ENCODE measurements at regions not wholly inside any gene's neighbourhood (a gene's known extent, or its start where the extent isn't known, plus 50 kb on each side); places are given as distances from the start of the nearest gene placed in this dataset.

- no peak for DNase-seq (ENCODE audit: low read depth in 2 of 2)
Observed at GRCh38 chr5:135235551-135236227, 163.3 kb downstream of the MACROH2A1 start.

- DNase-seq (ENCODE audit: low read depth in 2 of 2) = no peak
Observed at GRCh38 chr5:135234666-135235401, 164.2 kb downstream of the MACROH2A1 start.

GRCh38 chr5:135234242-135234641 lies 164.8 kb downstream of the MACROH2A1 start:
- no peak for DNase-seq (ENCODE audit: low read depth in 2 of 2)

GRCh38 chr5:135233477-135233876 lies 165.6 kb downstream of the MACROH2A1 start:
- no peak for DNase-seq (ENCODE audit: low read depth in 2 of 2)

GRCh38 chr5:135232958-135233357 lies 166.1 kb downstream of the MACROH2A1 start:
- no peak for DNase-seq (ENCODE audit: low read depth in 2 of 2)

GRCh38 chr5:135231289-135231688 lies 167.7 kb downstream of the MACROH2A1 start:
- no peak for DNase-seq (ENCODE audit: low read depth in 2 of 2)

- no peak for DNase-seq (ENCODE audit: low read depth in 2 of 2)
Observed at GRCh38 chr5:135230251-135230925, 168.6 kb downstream of the MACROH2A1 start.

- no peak for DNase-seq (ENCODE audit: low read depth in 2 of 2)
Observed at GRCh38 chr5:135229679-135230132, 169.3 kb downstream of the MACROH2A1 start.

- no peak for DNase-seq (ENCODE audit: low read depth in 2 of 2)
Observed at GRCh38 chr5:135229122-135229521, 169.9 kb downstream of the MACROH2A1 start.

- no peak for DNase-seq (ENCODE audit: low read depth in 2 of 2)
Observed at GRCh38 chr5:135228222-135228621, 170.8 kb downstream of the MACROH2A1 start.

GRCh38 chr5:135227064-135228022 lies 171.7 kb downstream of the MACROH2A1 start:
- no peak for DNase-seq (ENCODE audit: low read depth in 2 of 2)

- DNase-seq (ENCODE audit: low read depth in 2 of 2) = no peak
Observed at GRCh38 chr5:135225856-135226560, 173.0 kb downstream of the MACROH2A1 start.

GRCh38 chr5:135223891-135224625 lies 175.0 kb downstream of the MACROH2A1 start:
- no peak for DNase-seq (ENCODE audit: low read depth in 2 of 2)

GRCh38 chr5:135223404-135223803 lies 175.6 kb downstream of the MACROH2A1 start:
- no peak for DNase-seq (ENCODE audit: low read depth in 2 of 2)

- no peak for DNase-seq (ENCODE audit: low read depth in 2 of 2)
Observed at GRCh38 chr5:135222771-135223170, 176.3 kb downstream of the MACROH2A1 start.

- no peak for DNase-seq (ENCODE audit: low read depth in 2 of 2)
Observed at GRCh38 chr5:135222171-135222681, 176.8 kb downstream of the MACROH2A1 start.

- DNase-seq (ENCODE audit: low read depth in 2 of 2) = no peak
Observed at GRCh38 chr5:135221696-135222095, 177.3 kb downstream of the MACROH2A1 start.

- no peak for DNase-seq (ENCODE audit: low read depth in 2 of 2)
Observed at GRCh38 chr5:135221187-135221473, 177.9 kb downstream of the MACROH2A1 start.

GRCh38 chr5:135220394-135221186 lies 178.4 kb downstream of the MACROH2A1 start:
- no peak for DNase-seq (ENCODE audit: low read depth in 2 of 2)

All from stimulated activated CD8-positive, alpha-beta memory T cell treated with anti-CD3 and anti-CD28 coated beads, Interleukin-15, amount 100 ng/mL, for 48 hours (primary cell).